Endothelial cell of umbilical vein (primary cell): ENCODE measurements at regions not wholly inside any gene's neighbourhood (a gene's known extent, or its start where the extent isn't known, plus 50 kb on each side); places are given as distances from the start of the nearest gene placed in this dataset.

Experiments
- BruUV-seq: library from RNA; stranded (reverse); fragments of 400-500 nt; replicated peaks from 2 replicates; lab custom pipeline; 2021; lab: Mats Ljungman, UMichigan
- CTCF ChIA-PET: fragments of 300-600, 350-600 bp; sonication (Branson Sonifier 250); formaldehyde crosslinking; loops from one replicate; lab custom pipeline; 2021; ENCODE audit warnings: antibody characterized with exemption, inconsistent platforms; lab: Charles Lee
- POLR2A ChIA-PET: fragments of 300-600, 350-600 bp; sonication (Branson Sonifier 250); formaldehyde crosslinking; loops from one replicate; lab custom pipeline; 2021; ENCODE audit warnings: antibody characterized with exemption, inconsistent platforms; lab: Charles Lee
- DNase-seq: peaks from one replicate; pipeline ENCODE4 v3.0.0-alpha.2; 2011; ENCODE audit warnings: low read depth, low spot score
- FAIRE-seq: peaks from 2 replicates; lab custom pipeline; 2011; peaks lifted over from hg19 to GRCh38; lab: Jason Lieb, UNC
- H2AFZ ChIP-seq: 2 replicates; pipeline ENCODE4 v1.6.0; 2012; ENCODE audit warnings: low read depth, low read length, control low read depth, inconsistent platforms
- H3K27ac ChIP-seq: 2 replicates; pipeline ENCODE4 v1.5.1; 2011; ENCODE audit warnings: low read depth, mild to moderate bottlenecking, control low read depth, low read length, moderate library complexity; ENCODE audit not compliant: insufficient read depth
- H3K27me3 ChIP-seq, 2 experiments: 2 replicates each; pipeline versions ENCODE4 v1.6.0 to v1.6.1; 2011; ENCODE audit warnings: low read length in 2 of 2, mixed read lengths in 1 of 2; ENCODE audit not compliant: control insufficient read depth in 2 of 2, insufficient read depth in 2 of 2
- H3K36me3 ChIP-seq, 2 experiments: 2 replicates in 1 of 2; 3 replicates in 1 of 2; pipeline ENCODE4 v1.5.1; 2011; ENCODE audit warnings: low read length in 2 of 2, mild to moderate bottlenecking in 1 of 2, moderate library complexity in 1 of 2; ENCODE audit not compliant: control insufficient read depth in 2 of 2, insufficient read depth in 2 of 2; ENCODE audit errors: extremely low read depth in 1 of 2
- H3K4me1 ChIP-seq: 3 replicates; pipeline ENCODE4 v1.5.1; 2011; ENCODE audit warnings: mild to moderate bottlenecking, low read length; ENCODE audit not compliant: control insufficient read depth, insufficient read depth; ENCODE audit errors: extremely low read depth
- H3K4me2 ChIP-seq: 2 replicates; pipeline ENCODE4 v1.6.1; 2011; ENCODE audit warnings: low read length, control low read depth, mixed read lengths; ENCODE audit not compliant: insufficient read depth
- H3K4me3 ChIP-seq, 3 experiments: fragments of 200-600 bp in 1 of 3; sonication (generic), shearing (Covaris generic) in 1 of 3; replicated peaks in 1 of 3; 2 replicates each; pipeline ENCODE4 v1.5.1; 2011 to 2016; ENCODE audit warnings: control low read depth in 3 of 3, low read length in 3 of 3, mild to moderate bottlenecking in 2 of 3, inconsistent platforms in 1 of 3, low read depth in 1 of 3, moderate library complexity in 1 of 3; ENCODE audit not compliant: insufficient read depth in 1 of 3
- H3K79me2 ChIP-seq: 2 replicates; pipeline ENCODE4 v1.6.0; 2012; ENCODE audit warnings: low read length, inconsistent platforms; ENCODE audit not compliant: control insufficient read depth, insufficient read depth
- H3K9ac ChIP-seq: replicated peaks from 2 replicates; pipeline ENCODE3; 2011; ENCODE audit warnings: low read length, control low read depth; ENCODE audit not compliant: insufficient read depth; ENCODE audit errors: extremely low read depth
- H3K9me1 ChIP-seq: replicated peaks from 3 replicates; pipeline ENCODE4 v1.6.0; 2011; ENCODE audit warnings: mild to moderate bottlenecking, low read length; ENCODE audit not compliant: control insufficient read depth, insufficient read depth; ENCODE audit errors: extremely low read depth
- H3K9me3 ChIP-seq: replicated peaks from 2 replicates; pipeline ENCODE4 v1.5.1; 2012; ENCODE audit warnings: low read length, inconsistent platforms; ENCODE audit not compliant: control insufficient read depth, insufficient read depth
- H4K20me1 ChIP-seq: replicated peaks from 2 replicates; pipeline ENCODE3; 2011; ENCODE audit warnings: mild to moderate bottlenecking, low read length; ENCODE audit not compliant: control insufficient read depth, insufficient read depth; ENCODE audit errors: extremely low read depth
- EZH2 ChIP-seq: IDR thresholded peaks from 2 replicates; pipeline ENCODE4 v1.6.1; 2012; ENCODE audit warnings: borderline replicate concordance, low read depth, mild to moderate bottlenecking, moderate library complexity, low read length, inconsistent platforms; ENCODE audit not compliant: severe bottlenecking
- FOS ChIP-seq: IDR thresholded peaks from 2 replicates; pipeline ENCODE4 v1.6.1; 2011; ENCODE audit warnings: mild to moderate bottlenecking, low read length, moderate library complexity, borderline replicate concordance; ENCODE audit not compliant: insufficient read depth
- GATA2 ChIP-seq: IDR thresholded peaks from 2 replicates; pipeline ENCODE4 v1.7.0; 2011; ENCODE audit warnings: low read depth, mild to moderate bottlenecking, moderate library complexity, mixed read lengths, low read length; ENCODE audit not compliant: insufficient read length, insufficient read depth
- JUN ChIP-seq: IDR thresholded peaks from 2 replicates; pipeline ENCODE4 v1.6.1; 2011; ENCODE audit warnings: borderline replicate concordance, low read depth; ENCODE audit not compliant: insufficient read length, insufficient read depth
- MYC ChIP-seq: IDR thresholded peaks from one replicate; pipeline ENCODE4 v1.6.1; 2011; ENCODE audit warnings: mild to moderate bottlenecking, low read depth, low read length
- POLR2A ChIP-seq: IDR thresholded peaks from 2 replicates; pipeline ENCODE4 v1.6.1; 2012; ENCODE audit warnings: low read depth, mild to moderate bottlenecking, control low read depth, low read length
- POLR2AphosphoS5 ChIP-seq: IDR thresholded peaks from 2 replicates; pipeline ENCODE4 v1.6.1; 2012; ENCODE audit warnings: low read depth, mild to moderate bottlenecking, control low read depth, low read length, moderate library complexity; ENCODE audit not compliant: insufficient read depth
- dilution Hi-C: fragments of 300-500 bp; cut with MboI; formaldehyde crosslinking; loops from one replicate; pipeline ENCODE4 v1.15.0; 2019; ENCODE audit warnings: low sequenced_read_pairs; ENCODE audit not compliant: extremely low pct_ligation_motif_present
- intact Hi-C: fragments of 100-400 bp; cut with micrococcal nuclease; formaldehyde crosslinking; loops from one replicate; pipeline ENCODE4 v1.10.0; 2022
- TF ChIP-seq, protein P1 (sequence below): IDR thresholded peaks from 2 replicates; pipeline ENCODE4 v1.6.1; 2011; ENCODE audit not compliant: insufficient read depth, insufficient read length
- TF ChIP-seq, protein P2 (sequence below), 2 donors: IDR thresholded peaks; 1 replicate in 1 of 2; 2 replicates in 1 of 2; pipeline ENCODE4 v1.5.1; 2011; ENCODE audit warnings: low read length in 2 of 2, mild to moderate bottlenecking in 2 of 2, moderate library complexity in 2 of 2, control low read depth in 1 of 2, inconsistent platforms in 1 of 2, low read depth in 1 of 2; ENCODE audit not compliant: insufficient read depth in 1 of 2; ENCODE audit errors: extremely low read depth in 1 of 2

DNA sequence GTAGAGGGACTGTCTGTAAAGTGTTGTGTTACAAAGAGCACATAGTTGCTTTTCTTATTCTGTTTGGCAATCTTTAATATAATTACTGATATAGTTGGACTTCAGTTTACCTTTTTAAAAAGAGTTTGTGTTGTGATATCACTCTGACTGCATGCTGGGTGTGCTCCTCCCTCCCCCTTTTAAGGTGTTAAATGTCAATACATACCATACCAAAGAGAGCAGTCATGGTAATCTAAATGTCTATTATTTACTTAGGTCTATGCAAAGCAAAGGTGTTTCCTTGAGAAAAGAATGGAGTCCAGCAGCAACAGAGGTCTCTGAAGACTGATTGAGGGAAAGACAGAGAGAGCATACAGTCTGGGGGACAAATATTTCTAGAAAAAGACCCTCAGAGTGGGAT lies 275.1 kb upstream of the NRP1 start:
- dilution Hi-C loops (no loop called here), intact Hi-C loops (no loop called here)
- ChIA-PET POLR2A (no interaction called here), CTCF (no interaction called here)
- no peaks in the 10 kb centered on the region for H3K4me1 ChIP-seq
- H3K4me2 ChIP-seq: no peak overlapping the region
- FAIRE-seq (no peak), DNase-seq (no peak)
- H3K9me1 ChIP-seq: no peaks in the 10 kb centered on the region
- no peak overlapping the region for H2AFZ ChIP-seq
- no peak overlapping the region for H3K9ac ChIP-seq
- no peaks in the 10 kb centered on the region for H3K9me3 ChIP-seq
- no peak overlapping the region for H3K27ac ChIP-seq
- TF ChIP-seq JUN: no peak
- TF ChIP-seq, protein P1, sequence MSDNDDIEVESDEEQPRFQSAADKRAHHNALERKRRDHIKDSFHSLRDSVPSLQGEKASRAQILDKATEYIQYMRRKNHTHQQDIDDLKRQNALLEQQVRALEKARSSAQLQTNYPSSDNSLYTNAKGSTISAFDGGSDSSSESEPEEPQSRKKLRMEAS: no peak
- no peak for TF ChIP-seq POLR2A
- TF ChIP-seq POLR2AphosphoS5: no peak
- TF ChIP-seq EZH2: no peak
- TF ChIP-seq GATA2: no peak
- TF ChIP-seq, protein P2, sequence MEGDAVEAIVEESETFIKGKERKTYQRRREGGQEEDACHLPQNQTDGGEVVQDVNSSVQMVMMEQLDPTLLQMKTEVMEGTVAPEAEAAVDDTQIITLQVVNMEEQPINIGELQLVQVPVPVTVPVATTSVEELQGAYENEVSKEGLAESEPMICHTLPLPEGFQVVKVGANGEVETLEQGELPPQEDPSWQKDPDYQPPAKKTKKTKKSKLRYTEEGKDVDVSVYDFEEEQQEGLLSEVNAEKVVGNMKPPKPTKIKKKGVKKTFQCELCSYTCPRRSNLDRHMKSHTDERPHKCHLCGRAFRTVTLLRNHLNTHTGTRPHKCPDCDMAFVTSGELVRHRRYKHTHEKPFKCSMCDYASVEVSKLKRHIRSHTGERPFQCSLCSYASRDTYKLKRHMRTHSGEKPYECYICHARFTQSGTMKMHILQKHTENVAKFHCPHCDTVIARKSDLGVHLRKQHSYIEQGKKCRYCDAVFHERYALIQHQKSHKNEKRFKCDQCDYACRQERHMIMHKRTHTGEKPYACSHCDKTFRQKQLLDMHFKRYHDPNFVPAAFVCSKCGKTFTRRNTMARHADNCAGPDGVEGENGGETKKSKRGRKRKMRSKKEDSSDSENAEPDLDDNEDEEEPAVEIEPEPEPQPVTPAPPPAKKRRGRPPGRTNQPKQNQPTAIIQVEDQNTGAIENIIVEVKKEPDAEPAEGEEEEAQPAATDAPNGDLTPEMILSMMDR (IDR thresholded peaks at IDR 0.05; ENCODE audit: extremely low read depth in 1 of 2, insufficient read depth in 1 of 2, low read depth in 1 of 2, low read length in 2 of 2): no peak
- no peak for TF ChIP-seq MYC
- no peak for TF ChIP-seq FOS
- no peaks in the 10 kb centered on the region for H3K36me3 ChIP-seq
- H4K20me1 ChIP-seq: no peaks in the 10 kb centered on the region
- BruUV-seq: no TSS peak
- H3K79me2 ChIP-seq: no peaks in the 10 kb centered on the region
- peaks cover 2 to 12% of the 10 kb centered on the region in 2 experiments for H3K27me3 ChIP-seq
- no peak overlapping the region for H3K4me3 ChIP-seq
